WTC11 (cell line): ENCODE measurements at regions not wholly inside any gene's neighbourhood (a gene's known extent, or its start where the extent isn't known, plus 50 kb on each side); places are given as distances from the start of the nearest gene placed in this dataset.

Source experiments
- ATF3 ChIP-seq: sonication (generic); formaldehyde crosslinking; conservative IDR thresholded peaks from 2 replicates; pipeline ENCODE4 v1.8.1; 2022; ENCODE audit warnings: mild to moderate bottlenecking, missing genetic modification reagents
- CTCF ChIP-seq: fragments of 200-600 bp; IDR thresholded peaks from 2 replicates; pipeline ENCODE4 v1.8.0; 2022; ENCODE audit warnings: antibody characterized with exemption
- OVOL2 ChIP-seq: fragments of 250-450 bp; sonication (Bioruptor Pico); IDR thresholded peaks from 2 replicates; pipeline ENCODE4 v1.9.0; 2021; ENCODE audit warnings: mild to moderate bottlenecking, borderline replicate concordance
- USF1 ChIP-seq: sonication (generic); formaldehyde crosslinking; IDR thresholded peaks from 2 replicates; pipeline ENCODE4 v1.8.0; 2022; ENCODE audit warnings: mild to moderate bottlenecking, missing genetic modification reagents
- ZBTB21 ChIP-seq: sonication (generic); formaldehyde crosslinking; IDR thresholded peaks from 2 replicates; pipeline ENCODE4 v1.8.1; 2023; ENCODE audit warnings: mild to moderate bottlenecking, missing genetic modification reagents, borderline replicate concordance
- ZNF138 ChIP-seq: sonication (generic); formaldehyde crosslinking; conservative IDR thresholded peaks from 2 replicates; pipeline ENCODE4 v1.8.1; 2022; ENCODE audit warnings: mild to moderate bottlenecking, moderate library complexity, missing genetic modification reagents
- TF ChIP-seq, protein P1 (sequence below): sonication (generic); formaldehyde crosslinking; IDR thresholded peaks from 2 replicates; pipeline ENCODE4 v1.8.0; 2022; ENCODE audit warnings: mild to moderate bottlenecking, missing genetic modification reagents
- TF ChIP-seq, protein P2 (sequence below): sonication (generic); formaldehyde crosslinking; conservative IDR thresholded peaks from 2 replicates; pipeline ENCODE4 v1.8.1; 2023; ENCODE audit warnings: mild to moderate bottlenecking, low read depth, missing genetic modification reagents, moderate library complexity

GRCh38 chr2:2502201-2502549 is 171.1 kb upstream of the MYT1L start:
- TF ChIP-seq OVOL2 (CRISPR knock-in tag), result no peak
- TF ChIP-seq USF1 (CRISPR knock-in tag), result no peak
- TF ChIP-seq, protein P1, sequence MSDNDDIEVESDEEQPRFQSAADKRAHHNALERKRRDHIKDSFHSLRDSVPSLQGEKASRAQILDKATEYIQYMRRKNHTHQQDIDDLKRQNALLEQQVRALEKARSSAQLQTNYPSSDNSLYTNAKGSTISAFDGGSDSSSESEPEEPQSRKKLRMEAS (CRISPR knock-in tag), result no peak
- TF ChIP-seq CTCF, result no peak
- TF ChIP-seq ATF3, result no peak
- TF ChIP-seq, protein P2, sequence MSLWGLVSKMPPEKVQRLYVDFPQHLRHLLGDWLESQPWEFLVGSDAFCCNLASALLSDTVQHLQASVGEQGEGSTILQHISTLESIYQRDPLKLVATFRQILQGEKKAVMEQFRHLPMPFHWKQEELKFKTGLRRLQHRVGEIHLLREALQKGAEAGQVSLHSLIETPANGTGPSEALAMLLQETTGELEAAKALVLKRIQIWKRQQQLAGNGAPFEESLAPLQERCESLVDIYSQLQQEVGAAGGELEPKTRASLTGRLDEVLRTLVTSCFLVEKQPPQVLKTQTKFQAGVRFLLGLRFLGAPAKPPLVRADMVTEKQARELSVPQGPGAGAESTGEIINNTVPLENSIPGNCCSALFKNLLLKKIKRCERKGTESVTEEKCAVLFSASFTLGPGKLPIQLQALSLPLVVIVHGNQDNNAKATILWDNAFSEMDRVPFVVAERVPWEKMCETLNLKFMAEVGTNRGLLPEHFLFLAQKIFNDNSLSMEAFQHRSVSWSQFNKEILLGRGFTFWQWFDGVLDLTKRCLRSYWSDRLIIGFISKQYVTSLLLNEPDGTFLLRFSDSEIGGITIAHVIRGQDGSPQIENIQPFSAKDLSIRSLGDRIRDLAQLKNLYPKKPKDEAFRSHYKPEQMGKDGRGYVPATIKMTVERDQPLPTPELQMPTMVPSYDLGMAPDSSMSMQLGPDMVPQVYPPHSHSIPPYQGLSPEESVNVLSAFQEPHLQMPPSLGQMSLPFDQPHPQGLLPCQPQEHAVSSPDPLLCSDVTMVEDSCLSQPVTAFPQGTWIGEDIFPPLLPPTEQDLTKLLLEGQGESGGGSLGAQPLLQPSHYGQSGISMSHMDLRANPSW, result no peak
- TF ChIP-seq ZNF138, result no peak
- TF ChIP-seq ZBTB21, result no peak
